Prostate gland (tissue), 2 donors: ENCODE measurements at regions not wholly inside any gene's neighbourhood (a gene's known extent, or its start where the extent isn't known, plus 50 kb on each side); places are given as distances from the start of the nearest gene placed in this dataset.

Experiments
- POLR2A ChIP-seq: fragments of 450-650 bp; IDR thresholded peaks from one replicate; pipeline ENCODE4 v1.6.1; 2016; ENCODE audit warnings: antibody characterized with exemption, mild to moderate bottlenecking
- TF ChIP-seq, protein P1 (sequence below), 4 experiments: fragments of 200-600 bp in 2 of 4; fragments of 450-650 bp in 2 of 4; sonication (generic) in 2 of 4; IDR thresholded peaks; 1 replicate in 3 of 4; 2 replicates in 1 of 4; pipeline ENCODE4 v1.5.1; 2016 to 2019; ENCODE audit warnings: antibody characterized with exemption in 4 of 4, mild to moderate bottlenecking in 2 of 4, moderate library complexity in 2 of 4

GRCh38 chr10:52563360-52563759 is 209.2 kb downstream of the MBL2 start:
- TF ChIP-seq, protein P1, sequence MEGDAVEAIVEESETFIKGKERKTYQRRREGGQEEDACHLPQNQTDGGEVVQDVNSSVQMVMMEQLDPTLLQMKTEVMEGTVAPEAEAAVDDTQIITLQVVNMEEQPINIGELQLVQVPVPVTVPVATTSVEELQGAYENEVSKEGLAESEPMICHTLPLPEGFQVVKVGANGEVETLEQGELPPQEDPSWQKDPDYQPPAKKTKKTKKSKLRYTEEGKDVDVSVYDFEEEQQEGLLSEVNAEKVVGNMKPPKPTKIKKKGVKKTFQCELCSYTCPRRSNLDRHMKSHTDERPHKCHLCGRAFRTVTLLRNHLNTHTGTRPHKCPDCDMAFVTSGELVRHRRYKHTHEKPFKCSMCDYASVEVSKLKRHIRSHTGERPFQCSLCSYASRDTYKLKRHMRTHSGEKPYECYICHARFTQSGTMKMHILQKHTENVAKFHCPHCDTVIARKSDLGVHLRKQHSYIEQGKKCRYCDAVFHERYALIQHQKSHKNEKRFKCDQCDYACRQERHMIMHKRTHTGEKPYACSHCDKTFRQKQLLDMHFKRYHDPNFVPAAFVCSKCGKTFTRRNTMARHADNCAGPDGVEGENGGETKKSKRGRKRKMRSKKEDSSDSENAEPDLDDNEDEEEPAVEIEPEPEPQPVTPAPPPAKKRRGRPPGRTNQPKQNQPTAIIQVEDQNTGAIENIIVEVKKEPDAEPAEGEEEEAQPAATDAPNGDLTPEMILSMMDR (IDR thresholded peaks at IDR 0.05) = no peak
- no peak for TF ChIP-seq POLR2A
